Vagina (tissue), 2 donors: ENCODE measurements at regions not wholly inside any gene's neighbourhood (a gene's known extent, or its start where the extent isn't known, plus 50 kb on each side); places are given as distances from the start of the nearest gene placed in this dataset.

ENCODE experiments used
- CTCF ChIP-seq, 3 experiments: fragments of 450-650 bp in 2 of 3; fragments of 200-600 bp in 1 of 3; sonication (generic) in 1 of 3; IDR thresholded peaks; one replicate each; pipeline ENCODE4 v1.5.1; 2017 to 2019; ENCODE audit warnings: antibody characterized with exemption in 3 of 3, mild to moderate bottlenecking in 2 of 3, moderate library complexity in 2 of 3
- POLR2A ChIP-seq, 2 donors: fragments of 450-650 bp; IDR thresholded peaks; one replicate each; pipeline ENCODE4 v1.6.1; 2017; ENCODE audit warnings: antibody characterized with exemption in 2 of 2, mild to moderate bottlenecking in 2 of 2, moderate library complexity in 2 of 2
- POLR2AphosphoS5 ChIP-seq, 2 donors: sonication (generic); formaldehyde crosslinking; IDR thresholded peaks; one replicate each; pipeline ENCODE4 v1.9.0; 2017; ENCODE audit warnings: antibody characterized with exemption in 2 of 2, mild to moderate bottlenecking in 2 of 2, low read depth in 1 of 2; ENCODE audit not compliant: insufficient read depth in 1 of 2

GRCh38 chr2:193517615-193518014, 1322.9 kb upstream of the TMEFF2 start:
- TF ChIP-seq CTCF (IDR thresholded peaks at IDR 0.05) = no peak
- no peak for TF ChIP-seq POLR2A (IDR thresholded peaks at IDR 0.05)
- TF ChIP-seq POLR2AphosphoS5 (IDR thresholded peaks at IDR 0.05; ENCODE audit: insufficient read depth in 1 of 2, low read depth in 1 of 2) = no peak
